Motor neuron (in vitro differentiated cells): ENCODE measurements at regions not wholly inside any gene's neighbourhood (a gene's known extent, or its start where the extent isn't known, plus 50 kb on each side); places are given as distances from the start of the nearest gene placed in this dataset.
"Not testable (repeated sequence)": the region's sequence is repeated elsewhere in the genome, so short reads cannot be mapped to it uniquely, and the experiment has no call there.

Source experiments
- ATAC-seq, 8 experiments: fragments of 200-7000 bp; cut with Tn5 transposase; replicated peaks in 6 of 8; 2 replicates each; pipeline ENCODE4 v1.8.0; 2021; ENCODE audit warnings: mild to moderate bottlenecking in 8 of 8, moderate library complexity in 8 of 8
- H3K27ac ChIP-seq, 2 donors: fragments of 250-450 bp; sonication (Bioruptor Pico); 2 replicates each; pipeline ENCODE4 v1.9.0; 2021; ENCODE audit warnings: antibody characterized with exemption in 2 of 2, mild to moderate bottlenecking in 2 of 2, moderate library complexity in 1 of 2
- H3K4me1 ChIP-seq, 2 donors: fragments of 250-450 bp; sonication (Bioruptor Pico); replicated peaks in 1 of 2; 2 replicates each; pipeline ENCODE4 v1.6.1; 2021; ENCODE audit warnings: antibody characterized with exemption in 2 of 2, mild to moderate bottlenecking in 2 of 2, moderate library complexity in 1 of 2
- H3K4me3 ChIP-seq, 5 donors: fragments of 250-450 bp; sonication (Bioruptor Pico); 2 replicates each; pipeline ENCODE4 v1.9.0; 2021; ENCODE audit warnings: antibody characterized with exemption in 5 of 5, mild to moderate bottlenecking in 5 of 5, moderate library complexity in 4 of 5
- WGBS, 10 experiments: fragments of 450-650 bp; shearing (Covaris generic); methylation state at CpG; one replicate each; pipeline ENCODE4 v1.0.0; 2022; 5-methylcytosine and 5-hydroxymethylcytosine counted together
- in situ Hi-C, 9 experiments: fragments of 400-800 bp; cut with MboI; loops; one replicate each; pipeline ENCODE4 v1.15.0; 2021; ENCODE audit warnings: low sequenced_read_pairs in 9 of 9, low pct_unique_long_range_greater_than_20kb in 2 of 9; ENCODE audit not compliant: unreplicated experiment in 9 of 9

DNA sequence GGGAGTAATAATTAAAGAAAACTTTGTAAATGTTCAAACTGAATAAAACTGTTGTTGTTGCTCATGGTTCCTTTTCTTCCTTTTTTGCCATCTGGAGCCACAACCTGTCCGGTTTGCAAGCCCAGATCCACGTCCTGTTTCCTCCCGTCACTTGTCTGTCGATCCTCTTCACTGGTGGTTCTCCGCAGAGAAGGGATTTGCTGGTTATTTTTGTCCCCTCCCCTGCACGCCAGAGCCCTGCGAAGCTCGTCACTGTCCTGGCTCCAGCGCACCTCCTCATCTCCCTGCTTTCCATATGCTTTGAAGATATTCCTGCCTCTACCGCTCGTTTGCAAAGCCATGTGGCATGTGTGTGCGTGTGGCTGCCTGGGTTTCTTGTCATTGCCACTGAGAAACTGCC is 461.4 kb downstream of the RNF144A start:
- in situ Hi-C loops = no loop called here
- WGBS, 10 experiments = 0 to 100% (median 73%) methylated on average over 1 to 12 of the region's 12 CpGs; no CpG with 5 or more reads in 1 of the 10 experiments

DNA sequence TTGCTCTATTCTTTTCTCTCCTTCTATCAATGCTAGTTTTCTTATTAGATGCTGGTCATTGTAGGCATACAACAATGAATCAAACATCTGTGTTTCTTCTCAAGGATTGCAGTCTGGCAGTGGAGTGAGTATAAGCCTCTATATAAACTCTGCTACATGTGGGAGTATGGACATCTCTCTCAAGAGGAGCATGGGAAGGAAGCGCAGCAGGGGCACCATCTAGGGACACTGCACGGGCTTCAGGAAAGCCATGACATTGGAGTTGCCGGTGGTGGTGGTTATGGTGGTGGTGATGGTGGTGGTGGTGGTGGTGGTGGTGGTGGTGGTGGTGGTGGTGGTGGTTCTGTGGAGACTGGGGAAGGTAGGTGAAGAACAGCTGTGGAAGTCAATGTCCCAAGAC is 462.6 kb downstream of the RNF144A start:
- in situ Hi-C loops = no loop called here

More for the DNA sequence above, 461.4 kb downstream of the RNF144A start:
- H3K4me3 ChIP-seq = no peak overlapping the region
- no peak overlapping the region for H3K27ac ChIP-seq
- no peaks in the 10 kb centered on the region for H3K4me1 ChIP-seq
- ATAC-seq = no peak

DNA sequence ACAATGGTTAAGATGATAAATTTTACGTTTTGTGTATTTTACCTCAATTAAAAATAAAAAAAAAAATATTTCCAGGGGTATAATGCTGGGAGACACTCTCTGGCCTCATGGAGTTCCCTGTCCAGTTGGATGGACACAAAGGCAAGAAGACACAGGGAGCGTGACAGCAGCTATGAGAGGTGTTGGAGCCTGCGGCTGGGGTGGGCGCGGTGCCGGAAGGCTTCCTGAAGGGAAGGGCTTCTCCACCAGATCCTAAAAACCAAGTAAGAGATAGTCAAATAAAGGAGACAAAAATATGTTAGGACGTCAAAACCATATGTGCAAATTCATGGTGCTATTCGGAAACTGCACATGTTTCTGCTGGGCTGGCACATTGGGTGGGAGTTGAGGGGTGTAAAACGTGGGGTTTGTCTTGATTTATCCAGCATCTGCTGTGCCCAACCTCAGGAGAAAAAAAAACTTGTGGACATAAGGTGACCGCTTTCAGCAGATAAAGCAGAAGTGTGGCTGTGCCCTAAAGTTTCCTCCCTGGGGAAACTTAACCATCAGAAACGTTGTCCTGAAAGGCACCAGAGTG is 467.6 kb downstream of the RNF144A start:
- Histone ChIP-seq H3K27ac (no peak overlapping the region), H3K4me3 (no peak overlapping the region), H3K4me1 (no peaks in the 10 kb centered on the region)
- in situ Hi-C loops = no loop called here
- ATAC-seq = no peak
- WGBS, 10 experiments = 18 to 89% (median 69%) methylated on average over 1 to 10 of the region's 11 CpGs; no CpG with 5 or more reads in 1 of the 10 experiments

More for the DNA sequence above, 462.6 kb downstream of the RNF144A start:
- H3K4me1 ChIP-seq = no peaks in the 10 kb centered on the region
- no peak overlapping the region for H3K4me3 ChIP-seq
- no peak overlapping the region for H3K27ac ChIP-seq
- WGBS, 10 experiments = 33% methylated on average over 1 of the region's 3 CpGs; no CpG with 5 or more reads in 9 of the 10 experiments
- ATAC-seq = no peak

DNA sequence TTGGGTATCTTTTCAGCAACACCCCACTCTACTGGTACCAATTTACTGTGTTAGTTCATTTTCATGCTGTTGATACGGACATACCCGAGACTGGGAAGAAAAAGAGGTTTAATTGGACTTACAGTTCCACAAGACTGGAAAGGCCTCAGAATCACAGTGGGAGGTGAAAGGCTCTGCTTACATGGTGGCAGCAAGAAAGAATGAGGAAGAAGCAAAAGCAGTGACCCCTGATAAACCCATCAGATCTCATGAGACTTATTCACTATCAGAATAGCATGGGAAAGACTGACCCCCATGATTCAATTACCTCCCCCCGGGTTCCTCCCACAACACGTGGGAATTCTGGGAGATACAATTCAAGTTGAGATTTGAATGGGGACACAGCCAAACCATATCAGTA is 473.1 kb downstream of the RNF144A start:
- 0 to 100% (median 63%) methylated on average over 1 to 4 of the region's 4 CpGs; no CpG with 5 or more reads in 4 of the 10 experiments for WGBS, 10 experiments
- in situ Hi-C loops, ATAC-seq, H3K27ac ChIP-seq, H3K4me3 ChIP-seq, H3K4me1 ChIP-seq: not testable (repeated sequence)

DNA sequence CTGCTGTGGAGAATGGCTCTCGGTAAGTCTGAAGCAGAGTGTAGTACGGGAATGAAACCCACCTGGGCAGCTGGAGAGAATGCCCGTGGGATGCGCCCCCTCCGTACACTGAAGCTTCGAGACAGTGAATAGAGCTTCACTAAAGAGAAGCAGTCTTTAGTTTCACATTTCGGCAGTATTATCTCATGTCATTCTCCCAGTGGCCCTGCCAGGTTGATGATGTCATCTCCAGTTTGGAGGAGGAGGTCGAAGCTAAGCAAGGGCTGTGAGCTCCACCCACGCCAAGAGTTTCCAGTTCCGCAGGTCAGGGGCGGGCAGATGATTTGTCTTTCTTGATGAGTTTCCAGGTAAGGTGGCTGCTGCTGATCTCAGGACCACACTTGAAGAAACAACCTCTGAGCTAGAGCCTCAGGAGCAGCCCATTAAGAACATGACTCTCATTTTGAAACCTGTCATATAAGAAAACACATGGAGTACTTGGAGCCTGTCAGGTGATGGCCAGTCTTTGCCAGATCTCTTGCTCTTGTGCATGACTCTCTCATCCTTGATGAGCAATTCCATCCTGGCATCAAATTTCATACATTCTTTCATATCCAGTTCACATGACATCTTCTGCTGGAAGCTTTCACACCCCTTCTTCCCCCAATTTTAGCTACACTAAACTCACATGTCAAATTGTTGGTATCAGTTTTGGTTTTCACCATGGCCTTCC is 475.0 kb downstream of the RNF144A start:
- ATAC-seq = no peak
- in situ Hi-C loops = no loop called here
- H3K4me1 ChIP-seq = peaks cover 2 to 9% of the 10 kb centered on the region in 2 donors
- 0 to 94% (median 74%) methylated on average over 1 to 10 of the region's 11 CpGs; no CpG with 5 or more reads in 2 of the 10 experiments for WGBS, 10 experiments
- no peak overlapping the region for H3K4me3 ChIP-seq
- H3K27ac ChIP-seq = no peak overlapping the region

DNA sequence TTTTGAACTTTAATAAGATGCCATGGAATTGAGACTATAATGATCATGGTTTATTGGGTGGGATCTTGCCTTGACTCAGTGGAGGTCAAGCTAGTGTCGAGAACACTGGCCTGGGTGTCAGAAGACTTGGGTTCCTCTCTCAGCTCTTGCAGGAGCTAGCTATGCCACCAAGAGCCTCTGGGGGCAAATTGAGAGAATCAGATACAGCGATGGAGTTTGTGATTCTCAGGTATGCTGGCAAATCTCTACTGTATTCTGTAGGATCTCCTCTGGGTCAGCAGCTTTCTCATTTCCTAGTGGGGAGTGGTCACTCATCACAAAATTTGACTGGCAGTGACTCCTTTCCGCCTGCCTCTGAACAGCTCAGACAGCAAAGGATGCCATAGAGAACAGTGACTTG is 477.0 kb downstream of the RNF144A start:
- no peak overlapping the region for H3K4me3 ChIP-seq
- no peak for ATAC-seq
- WGBS, 10 experiments = 0 to 100% (median 93%) methylated on average over 1 to 3 of the region's 3 CpGs; no CpG with 5 or more reads in 2 of the 10 experiments
- in situ Hi-C loops = no loop called here
- peaks cover 2 to 9% of the 10 kb centered on the region in 2 donors for H3K4me1 ChIP-seq
- no peak overlapping the region for H3K27ac ChIP-seq

DNA sequence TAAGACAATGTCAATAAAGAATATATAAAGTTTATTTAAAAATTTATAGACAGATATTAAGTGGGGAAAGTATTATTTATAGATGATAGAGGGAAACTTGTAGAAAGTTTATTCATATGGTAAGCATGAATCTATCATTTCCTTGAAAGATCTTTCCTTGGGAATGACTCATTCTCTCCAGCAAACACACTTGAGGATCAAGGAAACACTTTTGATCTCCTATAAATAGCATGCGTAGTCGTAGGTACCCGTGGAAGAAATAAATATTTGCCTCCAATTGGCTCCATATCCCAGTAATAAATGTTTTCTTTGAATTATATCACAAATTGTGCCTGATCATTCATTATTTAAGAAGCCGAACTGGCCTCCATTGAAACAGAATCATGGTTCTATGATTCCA is 483.4 kb downstream of the RNF144A start:
- WGBS, 10 experiments = 30 to 100% (median 79%) methylated on average over 2 to 4 of the region's 4 CpGs; no CpG with 5 or more reads in 1 of the 10 experiments
- no peak for ATAC-seq

DNA sequence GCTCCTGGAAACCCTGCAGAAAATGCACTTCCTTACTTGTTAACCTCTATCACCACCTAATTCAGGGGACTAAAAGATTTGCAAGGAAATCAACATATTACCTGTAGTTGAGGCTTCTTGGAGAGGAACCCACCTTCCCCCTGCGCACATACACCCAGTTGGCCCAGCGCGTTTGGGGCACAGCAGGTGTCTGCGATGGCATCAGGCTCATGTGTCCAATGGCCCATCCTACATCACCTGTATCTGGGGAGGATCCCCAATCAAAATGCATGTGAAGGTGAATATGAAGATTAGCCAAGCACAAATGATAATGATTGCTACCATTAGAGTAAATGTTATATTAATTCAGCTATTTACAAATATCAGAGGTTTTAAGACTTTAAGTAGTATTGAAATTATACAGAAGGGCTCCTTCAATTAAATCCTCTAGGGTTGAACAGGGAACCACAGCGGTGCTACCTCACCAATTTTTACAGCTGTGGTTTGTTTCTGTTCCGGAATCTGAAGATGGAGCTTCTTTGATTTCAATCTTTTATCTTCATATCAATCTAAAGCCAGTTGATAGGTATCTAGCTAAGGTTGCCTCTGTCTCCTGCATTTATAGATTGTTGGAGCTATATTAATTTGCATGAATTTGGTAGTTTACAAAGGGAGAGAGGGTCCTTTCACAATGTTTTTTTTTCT is 486.0 kb downstream of the RNF144A start:
- no peak for ATAC-seq
- Histone ChIP-seq H3K27ac (no peak overlapping the region), H3K4me3 (no peak overlapping the region), H3K4me1 (peaks cover 0 to 2% of the 10 kb centered on the region in 2 donors)
- WGBS, 10 experiments = 56 to 100% (median 88%) methylated on average over 1 to 5 of the region's 6 CpGs; no CpG with 5 or more reads in 2 of the 10 experiments
- in situ Hi-C loops = loop anchor here in 2 of 9 experiments (25.0 kb wide), 1 partner anchor 1284 kb away; the partner anchor contains the start of gene ID2 (in 2 of the 2)

More for the DNA sequence above, 483.4 kb downstream of the RNF144A start:
- no peaks in the 10 kb centered on the region for H3K4me1 ChIP-seq
- no peak overlapping the region for H3K27ac ChIP-seq
- in situ Hi-C loops = loop anchor here in 2 of 9 experiments (25.0 kb wide), 1 partner anchor 1287 kb away; the partner anchor contains the start of gene ID2 (in 2 of the 2)
- no peak overlapping the region for H3K4me3 ChIP-seq

DNA sequence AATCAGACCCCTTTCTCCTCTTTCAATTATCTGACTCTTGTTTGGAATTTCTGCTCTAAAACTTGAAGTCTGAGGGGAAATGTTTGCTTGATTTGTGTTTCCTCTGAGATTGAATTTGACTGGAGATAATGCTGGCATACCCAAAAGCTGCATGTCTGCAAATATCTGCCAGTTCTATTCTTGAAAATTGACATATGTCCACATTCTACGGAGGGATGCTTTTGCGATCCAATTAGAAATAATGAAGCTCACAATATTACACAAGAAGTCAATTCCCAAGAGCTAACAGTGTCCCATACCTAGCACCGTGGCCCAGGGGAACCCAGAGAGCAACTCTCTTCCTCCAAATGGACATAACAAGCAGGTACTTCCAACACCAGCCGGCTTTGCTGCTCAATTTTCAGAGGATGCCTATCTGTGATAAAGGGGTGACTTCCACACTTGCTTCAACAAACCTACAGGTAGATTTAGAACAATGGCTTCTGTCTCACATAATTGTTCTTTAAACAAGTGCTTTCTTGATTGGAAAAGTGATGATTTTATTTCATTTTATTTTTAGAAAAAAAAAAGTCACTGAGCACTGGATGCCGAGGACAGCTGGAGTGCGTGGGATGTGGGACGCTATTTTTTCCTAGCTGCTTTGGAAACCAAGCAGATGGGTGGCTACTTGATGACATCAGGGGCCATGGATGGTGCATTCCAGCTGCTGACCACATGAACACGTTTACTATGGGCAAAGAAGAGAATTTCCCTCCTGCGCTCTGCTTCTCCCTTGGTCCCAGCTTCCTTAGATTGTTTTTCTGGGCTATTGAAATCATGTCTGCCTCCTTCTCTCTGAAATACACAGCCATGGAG is 488.9 kb downstream of the RNF144A start:
- H3K27ac ChIP-seq = no peak overlapping the region
- in situ Hi-C loops = loop anchor here in 2 of 9 experiments (25.0 kb wide), 1 partner anchor 1281 kb away; the partner anchor contains the start of gene ID2 (in 2 of the 2)
- H3K4me1 ChIP-seq = peaks cover 0 to 2% of the 10 kb centered on the region in 2 donors
- no peak overlapping the region for H3K4me3 ChIP-seq
- WGBS, 10 experiments = 13 to 95% (median 80%) methylated on average over 3 to 8 of the region's 9 CpGs; no CpG with 5 or more reads in 1 of the 10 experiments
- no peak for ATAC-seq

DNA sequence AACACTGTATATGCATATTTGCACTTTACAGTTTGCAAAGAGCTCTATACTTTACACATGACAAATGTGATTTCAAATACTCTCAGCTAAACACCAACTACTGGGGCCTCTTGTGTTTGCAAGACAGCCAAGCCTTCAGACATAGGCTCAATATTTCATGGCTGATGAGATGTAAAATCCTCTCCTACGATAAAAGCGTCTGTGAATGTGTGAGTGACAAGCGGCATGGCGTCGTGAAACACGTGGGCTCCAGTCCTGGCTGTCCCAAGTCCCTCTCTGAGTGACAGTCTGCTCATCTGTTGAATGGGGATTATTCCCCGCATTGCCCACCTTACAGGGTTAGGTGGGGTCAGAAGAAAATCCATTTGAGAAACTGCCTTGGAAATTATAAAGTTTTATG is 489.8 kb downstream of the RNF144A start:
- peaks cover 0 to 2% of the 10 kb centered on the region in 2 donors for H3K4me1 ChIP-seq
- no peak for ATAC-seq
- in situ Hi-C loops = loop anchor here in 2 of 9 experiments (25.0 kb wide), 1 partner anchor 1280 kb away; the partner anchor contains the start of gene ID2 (in 2 of the 2)
- no peak overlapping the region for H3K27ac ChIP-seq
- H3K4me3 ChIP-seq = no peak overlapping the region
- WGBS, 10 experiments = 17 to 93% (median 50%) methylated on average over 1 to 7 of the region's 7 CpGs; no CpG with 5 or more reads in 5 of the 10 experiments

DNA sequence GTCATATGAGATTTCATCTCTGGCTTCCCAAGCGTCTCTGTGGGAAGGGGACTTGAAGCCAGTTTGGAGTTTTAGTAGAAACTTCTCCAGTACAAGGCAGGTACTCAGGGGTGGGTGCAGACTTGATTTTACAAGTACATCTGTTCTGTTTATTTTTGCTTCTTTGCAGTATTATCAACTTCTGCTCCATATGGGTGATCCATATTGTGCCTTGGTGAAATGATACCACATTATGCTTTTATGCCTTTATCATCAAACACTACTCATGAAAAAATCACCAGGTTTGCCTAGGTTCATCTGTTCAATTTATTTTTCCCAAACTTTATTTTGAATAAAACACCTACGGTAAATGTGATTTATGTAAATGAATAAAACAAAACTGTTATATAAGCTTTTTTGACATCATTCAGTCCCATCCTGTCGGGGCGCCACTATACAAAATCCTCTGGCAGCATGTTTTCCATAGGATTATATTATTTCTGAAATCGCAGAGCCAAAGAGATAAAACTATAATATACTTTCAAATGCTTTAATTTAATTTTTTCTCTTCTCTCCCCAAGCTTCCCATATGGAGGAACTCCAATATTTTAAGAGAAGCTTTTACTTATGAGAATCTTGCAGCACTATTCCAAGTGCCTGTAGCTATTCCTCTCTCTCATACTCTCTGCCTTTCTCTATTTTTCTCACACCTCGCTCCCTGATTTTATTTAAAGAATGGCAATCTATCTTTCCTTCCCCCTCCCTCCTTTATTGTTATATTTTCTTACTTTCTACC is 490.9 kb downstream of the RNF144A start:
- in situ Hi-C loops = loop anchor here in 2 of 9 experiments (25.0 kb wide), 1 partner anchor 1279 kb away; the partner anchor contains the start of gene ID2 (in 2 of the 2)

More for the DNA sequence above, 490.9 kb downstream of the RNF144A start:
- WGBS, 10 experiments = 53 to 100% (median 93%) methylated on average over 1 to 6 of the region's 6 CpGs
- ATAC-seq = no peak
- no peak overlapping the region for H3K27ac ChIP-seq
- H3K4me1 ChIP-seq = peaks cover 0 to 2% of the 10 kb centered on the region in 2 donors
- no peak overlapping the region for H3K4me3 ChIP-seq
